HG03520 (cell line): ENCODE measurements at regions not wholly inside any gene's neighbourhood (a gene's known extent, or its start where the extent isn't known, plus 50 kb on each side); places are given as distances from the start of the nearest gene placed in this dataset.

Source experiments
- ATAC-seq: cut with Tn5 transposase; IDR thresholded peaks from one replicate; pipeline ENCODE4 v1.9.1; 2021; ENCODE audit warnings: mild to moderate bottlenecking, moderate library complexity; ENCODE audit not compliant: unreplicated experiment

DNA sequence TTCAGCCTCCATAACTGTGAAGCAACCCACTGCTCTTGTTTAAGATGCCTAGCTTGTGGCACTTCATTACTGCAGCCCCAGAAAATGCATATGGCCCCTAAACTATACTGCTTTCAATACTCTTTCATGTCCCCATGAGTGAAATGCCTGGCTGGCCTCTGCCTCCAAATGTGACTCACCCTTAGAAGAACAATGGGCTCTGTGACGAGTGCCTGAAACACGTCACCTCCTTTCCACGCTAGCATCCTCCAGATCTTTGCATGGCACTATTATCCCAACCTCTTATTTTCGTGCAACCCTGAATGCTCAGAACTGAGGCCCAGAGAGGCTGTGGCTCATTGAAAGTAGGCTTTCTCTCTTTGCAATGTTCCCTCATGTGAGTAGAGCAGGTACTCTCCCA, 233.1 kb downstream of the CBLN1 start:
- ATAC-seq = no peak

DNA sequence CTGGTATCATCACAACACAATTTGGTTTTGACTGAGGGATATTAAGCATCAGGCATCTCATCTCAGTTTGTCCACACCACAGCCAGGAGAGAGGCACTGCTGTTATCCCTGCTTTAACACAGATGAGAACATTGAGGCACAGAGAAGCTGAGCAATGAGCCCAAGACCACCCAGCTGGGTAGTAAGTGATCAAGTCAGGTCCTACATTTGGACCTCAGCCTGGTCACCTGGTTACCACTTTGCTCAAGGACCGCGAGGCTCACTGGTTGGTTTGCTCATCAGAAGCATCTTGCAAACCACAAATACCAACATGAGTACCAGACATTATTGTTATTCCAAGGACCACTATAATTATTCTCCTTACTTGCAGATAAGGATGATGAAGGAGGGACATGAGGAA, 245.5 kb downstream of the CBLN1 start:
- ATAC-seq = no peak

DNA sequence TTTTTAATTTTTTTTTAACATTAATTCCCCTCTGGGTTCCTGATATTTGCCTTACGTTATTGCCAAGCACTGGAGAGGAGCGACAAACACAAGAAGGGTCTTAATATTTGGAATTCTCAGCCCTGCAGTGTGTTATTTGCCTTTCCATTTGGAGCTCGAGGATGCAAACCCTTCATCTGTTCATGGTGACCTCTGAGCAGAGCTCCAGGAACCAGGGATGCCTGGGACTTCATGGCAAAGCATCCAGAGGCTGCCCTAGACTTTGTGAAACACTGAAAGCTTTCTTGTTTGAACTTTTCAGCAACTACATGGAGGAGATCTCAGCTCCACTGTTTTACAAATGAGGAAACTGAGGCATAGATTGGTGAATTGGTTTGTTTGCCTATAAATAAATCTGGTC, 254.2 kb downstream of the CBLN1 start:
- ATAC-seq = no peak

DNA sequence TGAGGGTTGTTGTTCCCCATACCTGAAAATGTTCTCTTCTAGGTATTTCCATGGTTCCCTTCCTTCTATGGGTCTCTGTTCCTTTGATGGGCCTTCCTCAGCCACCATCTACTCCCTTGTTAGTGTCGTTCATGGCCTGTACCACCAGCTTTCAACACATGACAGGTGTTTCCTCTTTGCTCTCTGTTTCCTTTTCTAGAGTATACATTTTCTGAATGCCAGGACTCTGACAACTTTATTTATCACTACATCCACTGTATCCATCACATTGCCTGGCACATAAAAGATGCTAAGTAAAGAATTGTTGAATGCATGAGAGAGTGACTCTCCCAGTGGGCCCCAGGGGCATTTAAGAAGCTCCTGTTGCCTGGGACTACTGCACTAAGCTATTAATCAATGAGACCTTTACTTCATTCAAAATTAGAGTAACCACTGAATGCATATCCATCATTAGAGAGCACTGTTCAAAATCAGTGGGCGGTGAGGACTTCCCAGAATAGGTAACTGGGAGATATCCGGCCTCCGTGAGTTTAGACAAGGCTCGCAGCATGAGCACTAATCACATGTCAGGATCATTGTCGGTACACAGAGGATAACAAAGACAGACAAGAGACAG, 255.0 kb downstream of the CBLN1 start:
- no peak for ATAC-seq

DNA sequence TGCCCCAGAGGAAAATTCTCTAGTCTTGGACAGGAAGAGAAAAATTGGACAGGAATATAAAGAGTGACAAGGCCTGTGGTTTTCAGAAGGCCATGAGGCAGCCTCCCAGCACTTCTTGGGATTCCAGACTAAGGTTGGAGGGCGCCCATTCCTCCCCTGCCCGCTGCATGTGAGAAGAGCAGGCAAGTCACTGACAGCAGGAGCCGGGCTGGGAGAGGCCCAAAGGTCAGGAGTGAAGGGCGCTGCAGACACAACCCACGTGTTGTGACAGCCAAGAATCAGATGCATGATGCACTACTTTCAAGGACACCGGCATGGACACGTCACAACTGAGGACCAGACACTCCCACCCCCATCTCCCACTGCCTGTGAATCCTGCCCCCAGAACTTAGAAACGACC, 256.7 kb downstream of the CBLN1 start:
- no peak for ATAC-seq

DNA sequence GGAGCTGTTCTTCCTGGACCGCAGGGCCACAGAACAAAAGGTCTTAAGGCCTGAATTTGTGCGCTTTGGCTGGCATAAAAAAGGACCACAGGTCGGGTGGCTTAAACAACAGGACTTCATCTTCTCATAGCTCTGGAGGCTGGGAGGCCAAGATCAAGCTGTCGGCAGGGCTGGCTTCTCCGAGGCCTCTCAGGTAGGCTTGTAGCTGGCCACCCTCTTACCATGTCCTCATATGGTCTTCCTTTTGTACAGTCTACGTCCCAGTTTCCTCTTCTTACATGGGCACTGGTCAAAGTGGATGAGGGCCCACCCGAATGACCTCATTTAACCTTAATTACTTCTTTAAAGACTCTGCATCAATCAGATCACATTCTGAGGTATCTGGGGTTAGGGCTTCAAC, 257.6 kb downstream of the CBLN1 start:
- no peak for ATAC-seq

DNA sequence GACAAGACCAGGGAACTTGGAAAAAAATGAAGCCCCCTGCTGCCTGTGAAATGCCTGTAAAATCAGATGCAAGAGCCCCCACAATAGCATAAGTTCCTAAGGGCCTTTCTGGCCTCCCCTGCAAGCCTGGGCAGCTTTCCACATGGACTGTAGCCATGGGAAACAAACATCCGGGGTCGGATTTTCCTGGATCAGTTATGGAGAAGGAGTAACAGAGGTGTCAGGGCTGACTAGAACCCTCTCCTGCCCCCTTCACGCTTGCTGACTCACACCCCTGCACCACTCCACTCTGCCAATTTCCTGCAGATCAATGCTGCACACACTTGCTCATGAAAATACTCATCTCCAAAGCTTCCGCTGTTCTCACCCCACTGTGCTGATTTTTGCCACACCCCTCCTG, 258.6 kb downstream of the CBLN1 start:
- no peak for ATAC-seq

DNA sequence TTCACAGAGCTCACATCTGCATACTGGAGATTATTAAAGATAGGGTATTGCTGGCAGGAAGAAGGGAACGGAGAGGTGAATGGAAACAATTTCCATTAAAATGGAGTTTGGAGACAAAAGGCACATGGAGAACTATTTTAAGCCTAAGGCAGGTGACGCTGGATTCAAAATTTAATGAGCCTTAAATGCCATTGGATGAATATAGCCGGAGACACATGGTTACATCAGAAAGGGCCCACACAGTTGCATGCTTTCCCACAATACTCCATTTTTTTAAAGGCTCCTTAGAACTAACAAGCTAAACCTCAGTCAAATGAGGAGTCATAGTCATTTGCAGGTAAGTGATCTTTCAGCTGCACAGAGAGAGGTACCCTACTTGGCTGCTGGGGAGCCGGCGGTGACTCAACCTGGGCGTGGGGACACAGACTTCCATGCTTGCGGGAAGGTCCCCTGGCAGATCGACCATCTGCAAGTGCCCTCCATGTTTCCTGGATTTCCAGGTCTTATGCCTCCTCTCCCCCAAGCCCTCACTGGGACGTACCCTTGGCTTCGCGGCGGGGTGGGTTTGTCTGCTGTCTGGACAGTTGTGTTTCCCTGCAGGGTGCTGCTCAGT, 259.2 kb downstream of the CBLN1 start:
- ATAC-seq = no peak

DNA sequence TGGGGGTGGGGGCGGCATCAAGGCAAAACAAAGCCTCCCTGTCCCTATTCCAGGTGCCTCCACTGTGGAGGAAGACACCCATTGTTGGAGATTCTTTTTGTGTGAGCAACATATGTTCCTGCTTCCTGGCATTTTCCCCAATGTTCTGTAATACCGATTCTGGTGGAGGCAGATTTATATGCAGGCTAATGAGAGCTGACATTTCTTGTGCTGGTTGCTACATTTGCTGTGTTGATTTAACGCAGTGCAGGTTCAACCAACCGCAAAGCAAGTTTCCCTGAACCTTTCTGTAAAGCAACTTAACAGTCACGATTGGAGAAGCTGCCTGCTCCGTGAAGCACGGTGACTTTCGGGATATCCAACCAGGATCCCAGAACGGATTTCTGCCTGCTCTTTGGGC, 260.5 kb downstream of the CBLN1 start:
- ATAC-seq = no peak

DNA sequence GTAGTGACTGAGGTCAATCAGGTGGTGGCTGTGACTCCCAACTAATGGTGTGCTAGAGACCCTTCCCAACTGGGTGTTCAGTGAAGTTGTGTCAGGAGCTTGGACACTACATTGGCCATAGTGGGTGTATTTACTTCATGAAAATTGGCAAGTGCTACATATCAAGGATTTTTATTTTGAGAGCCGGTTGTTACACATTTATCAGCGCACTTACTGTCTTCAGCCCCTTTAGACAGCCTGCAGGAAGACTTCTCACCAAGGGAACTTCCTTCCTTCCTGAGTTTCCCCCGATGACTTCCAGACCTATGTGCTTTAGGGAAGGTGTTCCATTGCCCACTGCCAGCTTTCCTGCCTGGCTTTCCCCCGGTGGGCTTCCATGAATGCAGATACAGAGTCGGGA, 261.2 kb downstream of the CBLN1 start:
- ATAC-seq = no peak

DNA sequence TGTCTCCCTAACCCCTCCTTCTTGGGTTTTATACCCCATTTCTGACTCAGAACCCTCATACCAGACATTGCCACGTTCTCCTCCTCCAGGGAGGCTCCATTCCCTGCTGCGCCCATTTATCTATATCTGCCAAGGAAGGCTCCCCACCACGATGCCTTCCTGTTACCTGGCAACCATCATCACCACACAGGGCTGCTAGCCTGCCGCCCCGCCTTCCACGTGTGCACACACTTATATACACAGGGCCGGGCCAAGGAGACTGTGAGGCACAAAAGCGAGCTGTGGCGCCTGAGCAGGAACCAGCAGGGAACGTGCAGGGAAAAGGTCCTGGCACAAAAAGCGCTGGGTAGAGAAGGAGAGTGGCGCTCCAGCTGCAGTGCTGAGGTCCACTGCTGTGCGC, 261.8 kb downstream of the CBLN1 start:
- no peak for ATAC-seq

DNA sequence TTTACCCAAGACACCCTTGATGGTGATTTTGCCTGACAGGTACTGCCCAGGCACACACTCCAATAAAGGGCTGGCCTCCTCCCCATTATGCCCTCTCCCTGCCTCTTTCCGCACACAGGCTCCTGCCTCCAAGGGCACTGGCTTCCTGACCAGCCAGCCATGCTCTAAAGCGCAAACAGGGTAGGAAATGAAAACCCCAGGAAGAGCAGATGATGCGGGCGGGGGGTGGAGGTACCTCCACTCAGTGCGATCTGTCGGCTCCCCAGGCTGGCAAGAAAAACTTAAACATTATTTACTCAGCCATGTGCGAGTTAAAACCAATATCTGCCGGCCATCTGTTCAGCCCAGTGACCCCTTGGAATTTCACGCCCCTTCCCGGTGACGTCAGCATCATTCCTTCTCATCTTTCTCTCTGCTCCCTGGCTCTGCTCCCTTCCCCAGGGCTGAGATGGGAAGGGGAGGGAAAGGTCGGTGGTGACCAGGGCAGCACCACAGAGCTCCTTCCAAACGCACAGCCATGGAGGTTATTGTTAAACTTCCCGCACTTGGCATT, 262.5 kb downstream of the CBLN1 start:
- ATAC-seq = no peak

DNA sequence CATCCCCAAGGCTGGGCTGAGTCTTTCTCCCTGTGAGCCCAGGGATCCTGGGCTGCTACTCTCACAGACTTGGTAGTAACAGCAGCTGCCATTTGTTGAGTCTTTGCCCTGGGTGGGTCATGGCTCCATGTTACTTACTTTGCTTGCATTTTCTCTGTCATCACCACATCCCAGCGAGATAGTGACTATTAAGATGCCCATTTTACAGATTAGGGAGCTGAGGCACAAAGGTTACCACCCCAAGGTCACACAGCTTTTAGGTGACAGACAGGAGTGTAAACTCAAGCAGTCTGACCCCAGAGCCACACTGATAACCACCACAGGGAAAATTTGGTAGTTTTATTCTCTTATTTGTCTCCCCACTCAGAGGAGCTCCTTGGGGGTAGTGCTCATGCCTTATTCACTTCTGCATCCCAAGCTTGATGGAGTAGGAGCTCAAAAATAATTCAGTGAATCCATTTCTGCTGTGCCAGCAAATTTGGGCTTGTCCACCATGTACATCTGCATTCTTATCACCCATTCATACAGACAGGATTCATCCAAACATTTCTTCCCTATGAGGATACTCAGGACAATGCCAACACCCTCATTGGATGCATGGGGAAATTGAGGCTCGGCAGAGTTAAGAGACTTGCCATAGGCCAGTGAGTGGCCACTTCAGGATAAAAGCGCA, 263.2 kb downstream of the CBLN1 start:
- ATAC-seq = no peak

DNA sequence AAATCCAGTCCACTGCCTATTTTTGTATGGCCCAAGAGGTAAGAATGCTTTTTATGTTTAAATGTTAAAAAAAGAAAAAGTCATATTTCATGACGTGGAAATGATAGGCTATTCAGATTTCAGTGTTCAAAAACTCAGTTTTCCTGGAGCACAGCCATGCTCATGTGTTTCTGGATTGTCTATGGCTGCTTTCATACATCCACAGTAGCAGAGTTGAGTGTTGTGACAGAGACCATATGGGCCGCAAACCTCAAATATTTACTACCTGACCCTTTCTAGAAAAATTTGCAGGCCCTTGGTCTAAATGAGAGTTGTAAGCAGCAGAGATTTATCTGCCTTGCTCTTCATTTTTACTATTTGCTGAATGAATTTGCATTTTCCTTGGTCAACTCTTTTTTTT, 264.1 kb downstream of the CBLN1 start:
- ATAC-seq = no peak

DNA sequence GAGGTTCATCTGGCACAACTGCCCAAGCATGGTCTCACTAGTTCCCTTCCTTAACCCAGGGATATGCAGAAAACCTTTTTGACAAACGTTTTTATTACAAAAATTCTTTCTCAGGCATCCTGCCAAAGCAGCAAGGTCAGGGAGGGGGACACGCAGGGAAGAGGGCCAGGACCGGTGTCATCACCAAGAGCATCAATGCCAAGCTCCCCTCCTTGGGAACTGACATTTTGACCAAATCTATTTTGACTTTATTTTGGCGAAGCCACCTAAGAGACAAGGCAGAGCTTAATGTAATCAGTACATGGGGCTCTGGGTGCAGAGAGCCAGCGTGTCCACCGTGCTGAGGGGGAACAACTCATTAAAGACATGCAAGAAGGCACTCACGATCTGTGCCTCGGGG, 265.2 kb downstream of the CBLN1 start:
- ATAC-seq = no peak

DNA sequence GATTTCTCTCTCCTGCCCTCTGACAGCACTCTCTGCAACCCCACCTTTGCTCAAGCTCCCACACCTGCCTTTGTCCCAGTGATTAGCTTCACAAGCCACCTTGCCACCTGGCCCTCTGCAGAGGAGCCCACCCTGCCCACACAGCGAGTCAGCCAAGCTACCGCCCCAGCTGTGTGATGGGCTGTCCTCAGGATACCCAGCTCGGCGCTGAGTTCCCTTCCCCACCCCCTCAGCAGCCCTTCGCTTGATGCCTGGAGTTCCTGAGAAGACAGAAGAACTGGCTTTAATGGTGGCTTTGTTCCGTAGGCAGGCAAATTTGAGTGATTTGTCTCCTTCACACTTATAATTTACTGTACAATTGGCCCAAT, 266.4 kb downstream of the CBLN1 start:
- ATAC-seq = no peak

DNA sequence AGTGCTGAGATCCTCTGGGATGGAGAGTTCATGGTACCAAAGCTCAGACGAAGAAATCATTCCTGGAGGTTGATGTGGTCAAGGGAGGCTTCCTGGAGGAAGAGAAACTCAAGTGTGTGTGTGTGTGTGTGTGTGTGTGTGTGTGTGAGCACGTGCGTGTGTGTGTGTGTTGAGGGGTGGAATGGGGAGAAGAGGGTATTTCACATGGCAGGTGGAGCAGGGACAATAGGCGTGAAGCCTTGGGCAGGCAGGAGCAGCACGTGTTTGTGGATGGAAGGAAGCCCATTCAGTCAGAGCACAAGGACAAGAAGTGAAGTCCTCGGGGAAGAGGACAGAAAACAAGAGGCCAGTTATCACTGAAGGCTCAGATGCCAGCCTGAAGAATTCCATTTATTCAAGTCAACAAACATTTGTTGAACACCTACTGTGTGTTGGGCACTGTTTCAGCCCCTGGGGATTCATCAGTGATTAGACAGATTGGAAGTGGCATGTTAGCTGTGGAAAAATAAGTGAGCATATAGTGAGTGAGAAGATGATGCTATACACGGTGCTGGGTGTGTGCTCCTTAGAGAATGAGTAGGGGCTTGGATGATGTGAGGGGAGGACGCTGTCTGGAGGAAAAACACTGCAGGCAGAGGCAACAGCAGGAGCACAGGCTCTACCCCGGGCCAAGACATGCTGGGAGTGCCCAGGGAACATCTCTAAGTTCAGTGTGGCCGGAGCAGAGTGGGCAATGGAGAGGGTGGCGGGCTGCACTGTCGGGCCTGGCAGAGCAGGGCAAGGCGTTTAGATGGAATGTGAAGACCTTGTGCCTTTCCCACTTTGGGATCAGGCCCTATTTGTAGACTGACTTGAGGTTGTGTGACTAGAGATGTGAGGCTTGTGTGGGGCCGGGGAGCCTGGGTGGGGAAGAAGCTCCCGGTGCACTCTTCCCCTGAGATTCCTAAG, 267.1 kb downstream of the CBLN1 start:
- no peak for ATAC-seq

DNA sequence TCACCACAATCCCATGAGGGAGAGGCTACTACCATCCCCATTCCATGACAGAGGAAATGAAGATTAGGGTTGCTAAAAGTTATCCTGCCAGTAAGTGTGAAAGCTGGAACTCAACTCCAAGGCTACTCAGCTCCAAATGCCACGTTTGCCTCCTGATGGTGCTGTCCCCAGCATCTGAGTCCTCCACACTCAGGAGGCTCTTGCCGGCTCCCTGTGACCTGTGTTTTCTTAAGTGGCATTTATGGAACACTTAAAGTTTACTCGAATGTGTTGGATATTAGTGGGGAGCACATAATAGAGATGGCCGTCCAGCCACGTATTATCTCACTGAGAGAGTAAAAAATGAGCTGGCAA, 267.9 kb downstream of the CBLN1 start:
- ATAC-seq = no peak

DNA sequence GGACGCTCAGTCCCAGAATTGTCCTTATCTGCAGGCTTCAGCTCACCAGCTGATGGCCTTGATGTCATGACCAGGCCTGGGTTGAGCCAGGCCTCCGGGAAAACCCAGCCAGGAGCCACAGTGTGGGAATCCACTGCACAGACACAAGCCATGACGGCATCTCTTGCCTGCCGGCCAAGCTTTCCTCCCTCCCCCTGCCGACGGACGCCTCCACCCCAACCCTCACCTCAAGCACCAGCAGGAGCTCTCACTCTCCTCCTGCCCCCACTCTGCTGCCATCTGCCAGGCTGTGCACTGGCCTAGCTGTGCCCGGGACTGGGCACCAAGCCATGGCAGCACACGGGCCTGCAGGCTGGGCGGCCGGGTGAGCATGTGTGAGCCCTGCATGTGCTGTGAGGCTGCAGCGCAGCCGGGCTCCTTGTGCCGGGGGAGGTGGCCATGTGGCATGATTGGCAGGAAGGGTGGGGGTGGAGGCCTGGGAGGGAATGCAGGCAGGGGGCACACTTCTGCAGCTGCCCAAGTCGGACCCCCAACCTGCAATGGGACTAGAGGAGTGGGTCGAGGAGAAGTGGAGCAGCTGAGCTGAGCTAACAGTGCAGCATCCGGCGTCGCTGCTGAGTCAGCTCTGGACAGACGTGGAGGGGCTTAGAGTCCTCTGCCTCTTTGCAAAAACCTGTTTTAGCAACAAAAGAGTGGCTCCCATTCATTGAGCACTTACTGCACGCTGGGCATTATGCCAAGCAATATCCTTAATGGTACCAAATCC, 268.5 kb downstream of the CBLN1 start:
- no peak for ATAC-seq

DNA sequence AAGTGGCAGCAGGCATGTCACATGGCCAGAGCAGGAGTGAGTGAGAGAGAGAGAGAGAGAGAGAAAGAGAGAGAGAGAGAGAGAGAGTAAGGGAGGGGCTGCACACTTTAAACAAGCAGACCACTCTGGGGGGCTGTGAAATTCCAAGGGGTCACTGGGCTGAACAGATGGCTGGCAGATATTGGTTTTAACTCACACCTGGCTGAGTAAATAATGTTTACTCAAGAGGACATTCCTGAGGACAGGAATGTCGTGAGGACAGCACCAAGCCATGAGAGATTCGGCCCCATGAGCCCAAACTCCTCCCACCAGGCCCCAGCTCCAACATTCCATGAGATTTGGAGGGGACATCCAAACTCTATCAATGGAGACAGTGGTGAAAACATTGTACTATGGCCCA, 269.7 kb downstream of the CBLN1 start:
- ATAC-seq = no peak

DNA sequence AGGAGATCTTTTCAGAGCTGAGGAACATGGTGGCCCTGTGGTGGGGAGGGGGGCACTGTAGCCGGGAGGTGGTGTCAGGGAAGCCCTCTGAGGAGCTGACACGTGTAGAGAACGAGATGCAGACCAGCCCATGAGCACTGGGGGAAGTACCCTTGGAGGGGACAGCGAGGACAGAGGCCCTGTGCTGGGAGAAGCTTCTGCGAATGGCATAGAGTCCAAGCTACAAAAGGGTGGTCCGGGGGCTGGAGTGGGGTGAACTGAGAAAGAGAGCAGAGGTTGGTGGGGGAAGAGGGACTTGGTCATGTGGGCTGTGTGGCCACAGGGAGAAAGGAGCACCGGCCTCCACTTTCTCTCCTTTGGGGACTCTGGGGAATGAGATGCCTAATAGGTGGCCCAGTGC, 270.8 kb downstream of the CBLN1 start:
- no peak for ATAC-seq
